Cardiac muscle cell (in vitro differentiated cells and primary cell): ENCODE measurements at regions not wholly inside any gene's neighbourhood (a gene's known extent, or its start where the extent isn't known, plus 50 kb on each side); places are given as distances from the start of the nearest gene placed in this dataset.

Experiments used
- DNase-seq, 2 donors: peaks; one replicate each; pipeline versions ENCODE4 v3.0.0 to v3.0.0-alpha.2; 2010 to 2017; ENCODE audit warnings: low read depth in 1 of 2, low spot score in 1 of 2
- H3K27ac ChIP-seq: fragments of 200-600 bp; sonication (generic); 2 replicates; pipeline ENCODE4 v1.5.1; 2016
- H3K27me3 ChIP-seq: fragments of 200-600 bp; sonication (generic); 2 replicates; pipeline ENCODE4 v1.6.0; 2016; ENCODE audit warnings: control low read depth
- H3K36me3 ChIP-seq: fragments of 200-600 bp; sonication (generic); 2 replicates; pipeline ENCODE4 v1.5.1; 2016; ENCODE audit warnings: control low read depth
- H3K4me1 ChIP-seq: fragments of 200-600 bp; sonication (generic); 2 replicates; pipeline ENCODE4 v1.8.1; 2017; ENCODE audit warnings: low read depth, mild to moderate bottlenecking, mixed run types
- H3K4me3 ChIP-seq: fragments of 200-600 bp; sonication (generic); 2 replicates; pipeline ENCODE4 v1.5.1; 2016; ENCODE audit warnings: mild to moderate bottlenecking
- H3K9me3 ChIP-seq: fragments of 200-600 bp; sonication (generic); 2 replicates; pipeline ENCODE4 v1.5.1; 2017; ENCODE audit warnings: low read depth, mild to moderate bottlenecking, control low read depth
- TF ChIP-seq, protein P1 (sequence below): IDR thresholded peaks from 2 replicates; pipeline ENCODE4 v1.5.1; 2012; ENCODE audit warnings: low read depth, mild to moderate bottlenecking, low read length

DNA sequence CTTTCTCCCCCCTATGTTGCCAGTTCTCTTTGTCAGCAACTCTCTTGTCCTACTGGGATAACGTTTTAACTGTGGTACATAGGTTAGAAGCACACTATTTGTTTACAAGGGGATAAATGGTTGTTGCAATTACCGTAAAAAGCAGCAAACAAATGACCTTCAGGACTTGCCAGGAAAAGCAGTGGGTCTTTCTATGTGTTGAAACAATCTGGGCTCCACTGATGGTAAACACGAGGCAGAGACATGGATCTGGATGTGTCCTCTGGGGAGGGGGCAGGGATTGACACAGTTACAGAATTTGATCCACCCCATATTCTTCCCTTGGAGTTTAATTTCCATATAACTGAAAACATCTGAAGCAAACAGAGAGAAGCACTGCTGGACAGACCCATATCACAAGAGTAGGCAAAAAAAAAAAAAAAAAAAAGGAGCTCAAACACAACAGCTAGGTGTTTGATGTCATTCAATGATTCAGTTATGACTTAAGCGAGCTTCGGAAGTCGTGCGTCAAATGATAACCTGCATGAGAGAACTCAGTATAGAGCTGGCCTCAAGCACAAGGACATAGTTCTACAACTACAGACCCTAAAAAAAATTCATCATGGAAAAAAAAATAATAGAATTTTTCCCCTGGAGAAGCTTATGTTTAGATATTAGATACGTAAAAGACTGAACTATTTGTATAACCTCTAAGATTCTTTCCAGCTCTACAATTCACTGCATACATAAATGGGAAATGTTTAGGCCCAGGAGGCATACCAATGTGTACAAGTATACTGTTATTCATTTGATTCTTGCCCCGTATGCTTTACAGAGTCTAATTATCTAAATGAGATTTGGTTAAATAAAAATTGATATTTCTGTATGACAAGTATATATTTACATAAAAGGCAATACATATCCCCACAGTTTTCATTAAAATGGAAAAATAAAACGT, 127.7 kb downstream of the ALDH8A1 start:
- Histone ChIP-seq H3K36me3 (no peaks in the 10 kb centered on the region), H3K9me3 (no peaks in the 10 kb centered on the region), H3K27ac (no peak overlapping the region), H3K4me3 (no peak overlapping the region), H3K27me3 (no peaks in the 10 kb centered on the region), H3K4me1 (no peaks in the 10 kb centered on the region)
- no peak for DNase-seq
- TF ChIP-seq, protein P1, sequence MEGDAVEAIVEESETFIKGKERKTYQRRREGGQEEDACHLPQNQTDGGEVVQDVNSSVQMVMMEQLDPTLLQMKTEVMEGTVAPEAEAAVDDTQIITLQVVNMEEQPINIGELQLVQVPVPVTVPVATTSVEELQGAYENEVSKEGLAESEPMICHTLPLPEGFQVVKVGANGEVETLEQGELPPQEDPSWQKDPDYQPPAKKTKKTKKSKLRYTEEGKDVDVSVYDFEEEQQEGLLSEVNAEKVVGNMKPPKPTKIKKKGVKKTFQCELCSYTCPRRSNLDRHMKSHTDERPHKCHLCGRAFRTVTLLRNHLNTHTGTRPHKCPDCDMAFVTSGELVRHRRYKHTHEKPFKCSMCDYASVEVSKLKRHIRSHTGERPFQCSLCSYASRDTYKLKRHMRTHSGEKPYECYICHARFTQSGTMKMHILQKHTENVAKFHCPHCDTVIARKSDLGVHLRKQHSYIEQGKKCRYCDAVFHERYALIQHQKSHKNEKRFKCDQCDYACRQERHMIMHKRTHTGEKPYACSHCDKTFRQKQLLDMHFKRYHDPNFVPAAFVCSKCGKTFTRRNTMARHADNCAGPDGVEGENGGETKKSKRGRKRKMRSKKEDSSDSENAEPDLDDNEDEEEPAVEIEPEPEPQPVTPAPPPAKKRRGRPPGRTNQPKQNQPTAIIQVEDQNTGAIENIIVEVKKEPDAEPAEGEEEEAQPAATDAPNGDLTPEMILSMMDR = no peak

DNA sequence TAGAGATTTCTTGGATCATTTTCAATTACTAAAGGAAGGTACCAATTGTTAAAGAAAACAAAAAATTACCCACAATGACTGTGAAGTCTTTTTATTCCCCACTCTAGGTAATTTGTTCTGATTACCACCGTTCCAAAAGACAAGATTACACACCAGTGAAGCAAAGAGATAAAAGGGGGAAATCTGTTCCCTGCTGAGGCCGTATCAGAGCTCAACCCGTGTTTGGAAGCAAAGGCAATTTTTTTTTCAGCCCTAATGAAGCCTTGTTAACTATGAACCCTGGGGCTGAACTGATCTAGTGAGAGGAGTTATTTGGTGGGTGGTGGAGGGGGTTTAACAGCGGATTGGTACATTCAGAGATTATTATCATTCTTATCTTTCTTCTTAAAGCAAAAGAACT, 128.5 kb downstream of the ALDH8A1 start:
- Histone ChIP-seq H3K9me3 (no peaks in the 10 kb centered on the region), H3K36me3 (no peaks in the 10 kb centered on the region), H3K4me3 (no peak overlapping the region), H3K27me3 (no peaks in the 10 kb centered on the region), H3K27ac (no peak overlapping the region), H3K4me1 (no peaks in the 10 kb centered on the region)
- TF ChIP-seq, protein P1 = no peak
- no peak for DNase-seq

DNA sequence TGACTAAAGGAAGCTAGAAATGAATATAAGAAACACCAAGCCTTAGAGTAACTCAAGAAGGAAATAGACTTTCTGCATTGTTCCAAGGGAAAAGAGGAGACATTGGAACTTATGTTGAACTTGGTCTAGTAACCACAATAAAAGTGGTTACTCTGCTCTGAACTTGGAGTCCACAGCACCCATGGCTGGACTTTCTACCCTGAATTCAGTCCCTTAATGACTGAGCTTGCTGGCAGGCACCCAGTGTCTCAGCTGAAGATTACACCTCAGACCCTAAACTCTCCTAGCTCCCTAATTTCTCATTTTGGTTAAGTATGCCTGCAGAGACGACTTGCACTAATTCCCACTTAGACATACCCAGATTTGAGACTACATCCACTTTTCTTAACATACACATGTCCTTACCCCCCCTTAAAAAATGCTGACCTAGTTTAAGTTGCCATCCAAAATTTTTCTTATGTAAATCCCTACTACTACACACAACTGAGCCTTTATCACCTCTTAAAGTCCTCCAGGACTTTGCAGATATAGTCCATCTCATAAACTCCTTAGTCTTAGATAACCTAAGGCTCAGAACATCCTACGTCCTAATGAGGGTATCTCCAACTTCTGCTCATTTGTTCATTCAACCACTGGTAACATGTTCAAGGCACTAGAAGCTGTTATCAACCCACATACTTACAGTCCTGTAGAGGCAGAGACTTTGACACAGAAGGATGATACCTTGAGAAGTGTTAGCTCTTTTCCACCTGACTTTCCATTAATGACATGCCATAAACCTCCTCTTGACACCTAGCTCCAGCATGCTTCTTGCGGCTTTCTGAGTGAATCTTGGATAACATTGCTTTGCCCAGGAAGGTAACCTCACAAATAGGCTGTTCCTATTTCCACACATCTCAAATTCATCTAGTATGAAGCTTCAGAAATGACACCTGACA, 129.8 kb downstream of the ALDH8A1 start:
- Histone ChIP-seq H3K36me3 (no peaks in the 10 kb centered on the region), H3K27me3 (no peaks in the 10 kb centered on the region), H3K9me3 (no peaks in the 10 kb centered on the region), H3K27ac (no peak overlapping the region), H3K4me1 (no peaks in the 10 kb centered on the region), H3K4me3 (no peak overlapping the region)
- no peak for DNase-seq
- TF ChIP-seq, protein P1 = no peak

- Histone ChIP-seq H3K9me3 (no peaks in the 10 kb centered on the region), H3K4me3 (no peak overlapping the region), H3K27ac (no peak overlapping the region), H3K27me3 (no peaks in the 10 kb centered on the region), H3K36me3 (no peaks in the 10 kb centered on the region), H3K4me1 (no peaks in the 10 kb centered on the region)
- DNase-seq = no peak
- TF ChIP-seq, protein P1 = no peak
Measured at GRCh38 chr6:134819236-134819635, 130.7 kb downstream of the ALDH8A1 start.

GRCh38 chr6:134817448-134817847, 132.5 kb downstream of the ALDH8A1 start:
- Histone ChIP-seq H3K9me3 (no peaks in the 10 kb centered on the region), H3K27ac (no peak overlapping the region), H3K4me3 (no peak overlapping the region)

More at GRCh38 chr6:134817448-134817847, 132.5 kb downstream of the ALDH8A1 start:
- no peaks in the 10 kb centered on the region for H3K4me1 ChIP-seq
- no peaks in the 10 kb centered on the region for H3K36me3 ChIP-seq
- H3K27me3 ChIP-seq = no peaks in the 10 kb centered on the region
- TF ChIP-seq, protein P1 = no peak
- DNase-seq = no peak
